ENCODE measurements at regions not wholly inside any gene's neighbourhood (a gene's known extent, or its start where the extent isn't known, plus 50 kb on each side); places are given as distances from the start of the nearest gene placed in this dataset.
"Not testable (repeated sequence)": the region's sequence is repeated elsewhere in the genome, so short reads cannot be mapped to it uniquely, and the experiment has no call there.

DNA sequence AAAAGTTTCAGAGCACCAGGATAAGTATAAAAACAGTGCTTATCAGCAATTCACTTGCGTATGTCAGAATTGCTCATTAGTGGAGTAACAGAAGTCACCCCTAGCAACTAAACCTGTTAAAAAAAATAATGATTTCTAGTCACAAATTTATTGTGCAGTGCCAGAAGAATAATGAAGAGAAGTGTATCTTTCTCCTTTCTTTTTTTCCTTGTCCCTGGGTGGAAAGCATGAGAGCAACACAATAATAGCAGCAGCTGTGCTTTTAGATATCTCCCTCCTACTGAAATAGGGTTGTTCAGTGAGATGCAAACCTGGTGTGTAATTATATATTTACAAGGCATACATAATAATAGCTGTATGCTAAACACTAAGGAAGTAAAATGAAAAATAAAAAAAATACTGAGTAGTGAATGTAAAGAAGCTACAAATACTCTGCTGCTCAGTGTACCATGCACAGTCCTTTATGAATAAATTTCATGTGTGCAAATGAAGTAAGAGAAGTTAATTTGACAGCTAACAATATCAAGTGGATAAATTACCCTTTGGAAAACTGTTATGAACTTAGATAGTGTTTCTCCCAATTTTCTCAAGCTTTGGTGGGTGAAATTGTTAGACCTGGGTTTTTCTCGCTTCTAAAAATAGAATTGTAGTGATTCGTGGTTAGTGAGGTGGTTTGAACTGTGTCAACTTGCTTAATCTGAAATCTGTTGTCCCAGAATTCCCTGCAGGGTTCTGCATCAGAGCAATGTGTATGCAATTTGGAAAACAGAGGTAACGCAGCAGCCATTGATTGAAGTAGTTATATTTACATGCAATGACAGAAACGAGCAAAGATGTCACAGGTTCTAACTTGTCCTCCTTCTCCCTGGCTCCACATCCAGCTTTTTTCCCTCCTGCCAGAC lies 125.7 kb upstream of the NDST3 start:
- no peak for DNase-seq (ENCODE audit: low read depth, low spot score)

GRCh38 chr4:117916728-117917127 lies 117.6 kb upstream of the NDST3 start:
- DNase-seq (ENCODE audit: low read depth, low spot score): no peak

DNA sequence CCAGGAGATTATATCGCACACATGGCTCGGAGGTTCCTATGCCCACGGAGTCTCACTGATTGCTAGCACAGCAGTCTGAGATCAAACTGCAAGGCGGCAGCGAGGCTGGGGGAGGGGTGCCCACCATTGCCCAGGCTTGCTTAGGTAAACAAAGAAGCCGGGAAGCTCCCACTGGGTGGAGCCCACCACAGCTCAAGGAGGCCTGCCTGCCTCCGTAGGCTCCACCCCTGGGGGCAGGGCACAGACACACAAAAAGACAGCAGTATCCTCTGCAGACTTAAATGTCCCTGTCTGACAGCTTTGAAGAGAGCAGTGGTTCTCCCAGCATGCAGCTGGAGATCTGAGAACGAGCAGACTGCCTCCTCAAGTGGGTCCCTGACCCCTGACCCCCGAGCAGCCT lies 112.0 kb upstream of the NDST3 start:
- not testable (repeated sequence) for DNase-seq (ENCODE audit: low read depth, low spot score)

DNA sequence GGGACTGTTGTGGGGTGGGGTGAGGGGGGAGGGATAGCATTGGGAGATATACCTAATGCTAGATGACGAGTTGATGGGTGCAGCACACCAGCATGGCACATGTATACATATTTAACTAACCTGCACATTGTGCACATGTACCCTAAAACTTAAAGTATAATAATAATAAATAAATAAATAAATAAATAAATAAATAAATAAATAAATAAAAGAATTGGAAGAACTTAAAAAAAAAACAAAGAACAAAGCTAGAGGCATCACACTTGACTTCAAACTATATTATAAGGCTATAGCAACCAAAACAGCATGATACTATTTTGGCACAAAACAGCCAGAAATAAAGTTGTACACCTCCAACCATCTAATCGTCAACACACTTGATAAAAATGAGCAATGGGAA lies 106.5 kb upstream of the NDST3 start:
- DNase-seq (ENCODE audit: low read depth, low spot score): not testable (repeated sequence)

GRCh38 chr4:117941611-117942010 lies 92.7 kb upstream of the NDST3 start:
- no peak for DNase-seq (ENCODE audit: low read depth, low spot score)

DNA sequence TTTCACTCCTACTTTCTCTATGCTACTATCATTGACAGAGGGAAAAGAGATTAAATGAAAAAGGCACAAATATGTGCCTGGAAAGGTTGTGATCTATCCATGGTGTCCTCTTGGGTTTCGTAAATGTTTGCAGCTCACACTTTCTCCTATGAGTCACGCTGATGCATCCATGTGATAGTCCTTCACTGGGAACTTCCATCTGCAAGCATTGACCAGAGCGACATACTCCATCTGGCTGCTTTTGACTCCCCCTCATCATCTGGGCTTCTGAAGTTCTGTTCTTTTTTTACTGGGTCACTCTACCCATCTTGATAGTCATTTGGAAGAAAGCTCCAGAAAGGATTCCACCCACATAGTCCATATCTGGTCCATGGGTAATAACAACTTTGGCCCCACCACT lies 84.7 kb upstream of the NDST3 start:
- no peak for DNase-seq (ENCODE audit: low read depth, low spot score)

GRCh38 chr4:117957571-117957970 lies 76.7 kb upstream of the NDST3 start:
- DNase-seq (ENCODE audit: low read depth, low spot score): no peak

DNA sequence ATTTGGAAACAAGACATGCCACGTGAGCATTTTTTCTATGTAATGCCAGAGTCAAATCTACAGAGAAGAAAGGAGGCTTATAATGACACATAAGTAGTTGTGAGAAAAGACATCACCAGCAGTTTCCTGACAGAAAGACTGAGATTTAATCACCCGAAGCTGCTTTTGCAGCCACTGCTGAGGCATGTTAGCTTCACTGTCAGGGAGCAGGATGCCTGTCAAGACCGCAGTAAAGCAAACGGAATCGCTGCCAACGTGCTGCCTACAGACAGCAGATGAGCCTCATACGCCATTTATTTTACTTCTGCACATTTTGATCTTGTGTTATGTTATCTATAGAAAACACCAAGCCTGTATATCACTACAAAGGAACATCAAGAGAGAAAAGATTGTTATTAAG lies 68.7 kb upstream of the NDST3 start:
- DNase-seq (ENCODE audit: low read depth, low spot score): no peak

GRCh38 chr4:117968606-117969005 lies 65.7 kb upstream of the NDST3 start:
- DNase-seq (ENCODE audit: low read depth, low spot score): no peak

DNA sequence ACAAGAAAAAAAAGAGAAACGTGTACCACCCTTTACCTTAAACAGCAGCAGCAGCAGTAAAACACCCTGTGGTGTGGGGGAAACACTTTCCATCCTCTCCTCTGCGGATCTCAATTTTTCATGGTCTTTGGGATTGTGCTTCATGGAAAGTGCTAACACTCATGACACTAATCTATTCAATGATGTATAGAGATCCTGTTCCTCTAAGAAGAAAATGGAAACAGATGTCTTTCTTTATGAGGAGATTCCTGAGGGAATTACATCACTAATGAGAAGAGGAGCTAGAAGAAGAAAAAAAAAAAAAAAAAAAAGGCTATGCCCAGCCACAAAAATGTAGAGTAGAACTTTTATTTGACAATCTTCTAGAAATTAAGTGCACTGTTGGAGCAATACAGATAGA lies 62.9 kb upstream of the NDST3 start:
- no peak for DNase-seq (ENCODE audit: low read depth, low spot score)

GRCh38 chr4:117983541-117984365 lies 50.5 kb upstream of the NDST3 start:
- no peak for DNase-seq (ENCODE audit: low read depth, low spot score)

- DNase-seq (ENCODE audit: low read depth, low spot score): no peak
These were observed 50.0 kb upstream of the NDST3 start for GRCh38 chr4:117984366-117984680.
